A673 (cell line): ENCODE measurements at regions not wholly inside any gene's neighbourhood (a gene's known extent, or its start where the extent isn't known, plus 50 kb on each side); places are given as distances from the start of the nearest gene placed in this dataset.
A peak's percentile ranks its signal among the peaks of the same experiment; 100 is the strongest.
"Not testable (repeated sequence)": the region's sequence is repeated elsewhere in the genome, so short reads cannot be mapped to it uniquely, and the experiment has no call there.

Experiments
- BruUV-seq: library from RNA; stranded (reverse); fragments of 400-500 nt; replicated peaks from 2 replicates; lab custom pipeline; 2021; lab: Mats Ljungman, UMichigan
- CTCF ChIA-PET: fragments of 300-600 bp; sonication (Branson Sonifier 250); formaldehyde crosslinking; loops from one replicate; lab custom pipeline; 2022; ENCODE audit warnings: antibody characterized with exemption; lab: Charles Lee
- POLR2A ChIA-PET: fragments of 300-600 bp; sonication (Branson Sonifier 250); formaldehyde crosslinking; loops from one replicate; lab custom pipeline; 2022; ENCODE audit warnings: antibody characterized with exemption; ENCODE audit not compliant: low non-redundant PET; lab: Charles Lee
- DNase-seq: peaks from one replicate; pipeline ENCODE4 v3.0.0-alpha.2; 2015; ENCODE audit warnings: low spot score
- H3K27ac ChIP-seq: fragments of 200-600 bp; sonication (generic); 2 replicates; pipeline ENCODE4 v1.5.1; 2016; ENCODE audit warnings: mixed run types, low read depth, mild to moderate bottlenecking, mixed read lengths, antibody characterized with exemption, low read length; ENCODE audit not compliant: poor library complexity, severe bottlenecking
- H3K27me3 ChIP-seq: fragments of 200-600 bp; sonication (generic); replicated peaks from 2 replicates; pipeline ENCODE4 v1.6.1; 2017; ENCODE audit warnings: mixed run types, low read depth, mild to moderate bottlenecking, mixed read lengths, antibody characterized with exemption, low read length; ENCODE audit not compliant: insufficient read depth, poor library complexity
- H3K36me3 ChIP-seq: fragments of 200-600 bp; sonication (generic); 2 replicates; pipeline ENCODE4 v1.6.1; 2016; ENCODE audit warnings: mixed run types, mild to moderate bottlenecking, mixed read lengths, antibody characterized with exemption, low read length; ENCODE audit not compliant: insufficient read depth, poor library complexity, severe bottlenecking
- H3K4me1 ChIP-seq: fragments of 200-600 bp; sonication (generic); 2 replicates; pipeline ENCODE4 v1.6.1; 2017; ENCODE audit warnings: mixed run types, mild to moderate bottlenecking, mixed read lengths, antibody characterized with exemption, low read length; ENCODE audit not compliant: insufficient read depth, poor library complexity, severe bottlenecking
- H3K4me3 ChIP-seq: fragments of 200-600 bp; sonication (generic); 2 replicates; pipeline ENCODE4 v1.5.1; 2016; ENCODE audit warnings: low read depth, mixed run types, mild to moderate bottlenecking, mixed read lengths, low read length; ENCODE audit not compliant: poor library complexity, severe bottlenecking
- H3K9me3 ChIP-seq: fragments of 200-600 bp; sonication (generic); 2 replicates; pipeline ENCODE4 v1.6.1; 2016; ENCODE audit warnings: mixed run types, low read depth, mild to moderate bottlenecking, mixed read lengths, antibody characterized with exemption, low read length; ENCODE audit not compliant: poor library complexity, severe bottlenecking
- CTCF ChIP-seq: fragments of 300-800, 200-600 bp; sonication (generic); conservative IDR thresholded peaks from 2 replicates; pipeline ENCODE4 v1.5.1; 2017; ENCODE audit warnings: low read depth, mild to moderate bottlenecking, antibody characterized with exemption, low read length, moderate library complexity, mixed read lengths
- EZH2 ChIP-seq: fragments of 200-600 bp; sonication (generic); IDR thresholded peaks from 2 replicates; pipeline ENCODE4 v1.6.1; 2017; ENCODE audit warnings: borderline replicate concordance, low read depth, mild to moderate bottlenecking, mixed read lengths, antibody characterized with exemption, low read length; ENCODE audit not compliant: poor library complexity, severe bottlenecking
- intact Hi-C: fragments of 100-400 bp; cut with micrococcal nuclease; formaldehyde crosslinking; loops from one replicate; pipeline ENCODE4 v1.10.0; 2022; ENCODE audit not compliant: unreplicated experiment

- DNase-seq, result peak; percentile 26
- intact Hi-C loops, result no loop called here
- H3K27me3 ChIP-seq, result no peaks in the 10 kb centered on the region
- no peak for TF ChIP-seq EZH2
- TF ChIP-seq CTCF, result no peak
- H3K9me3 ChIP-seq, result peaks cover 4% of the 10 kb centered on the region
- BruUV-seq, result no TSS peak
- no peaks in the 10 kb centered on the region for H3K36me3 ChIP-seq
- H3K27ac ChIP-seq, result no peak overlapping the region
- POLR2A ChIA-PET, result no interaction called here
- CTCF ChIA-PET, result no interaction called here
- no peaks in the 10 kb centered on the region for H3K4me1 ChIP-seq
- no peak overlapping the region for H3K4me3 ChIP-seq
These were observed 773.2 kb upstream of the LRRN3 start for GRCh38 chr7:110317541-110318265.

- H3K9me3 ChIP-seq, H3K27ac ChIP-seq, H3K36me3 ChIP-seq, CTCF ChIA-PET, H3K4me1 ChIP-seq, H3K4me3 ChIP-seq, POLR2A ChIA-PET, H3K27me3 ChIP-seq, BruUV-seq, intact Hi-C loops, DNase-seq: not testable (repeated sequence)
These were observed 770.6 kb upstream of the LRRN3 start for GRCh38 chr7:110320285-110320684.

- TF ChIP-seq EZH2, result no peak
- no peak for TF ChIP-seq CTCF
- CTCF ChIA-PET, result no interaction called here
- DNase-seq, result no peak
- BruUV-seq, result no TSS peak
- Histone ChIP-seq H3K4me3 (no peak overlapping the region), H3K9me3 (peaks cover 4% of the 10 kb centered on the region), H3K4me1 (no peaks in the 10 kb centered on the region), H3K36me3 (no peaks in the 10 kb centered on the region), H3K27me3 (no peaks in the 10 kb centered on the region), H3K27ac (no peak overlapping the region)
- intact Hi-C loops, result no loop called here
- POLR2A ChIA-PET, result no interaction called here
These were observed 768.1 kb upstream of the LRRN3 start for GRCh38 chr7:110322796-110323195.

GRCh38 chr7:110326966-110327365, 764.0 kb upstream of the LRRN3 start:
- Histone ChIP-seq H3K27ac (no peak overlapping the region), H3K9me3 (no peaks in the 10 kb centered on the region), H3K4me3 (no peak overlapping the region), H3K27me3 (no peaks in the 10 kb centered on the region), H3K36me3 (no peaks in the 10 kb centered on the region), H3K4me1 (no peaks in the 10 kb centered on the region)
- TF ChIP-seq EZH2, result no peak
- TF ChIP-seq CTCF, result no peak
- ChIA-PET POLR2A (no interaction called here), CTCF (no interaction called here)
- DNase-seq, result no peak
- BruUV-seq, result no TSS peak
- intact Hi-C loops, result no loop called here
